SK-N-SH treated with all-trans-retinoic acid at 6 μM for 48 hours (cell line): ENCODE measurements at regions not wholly inside any gene's neighbourhood (a gene's known extent, or its start where the extent isn't known, plus 50 kb on each side); places are given as distances from the start of the nearest gene placed in this dataset.

Experiments
- ATAC-seq: fragments of 200-7000 bp; cut with Tn5 transposase; 3 replicates; pipeline ENCODE4 v1.9.1; 2020; ENCODE audit warnings: mild to moderate bottlenecking, moderate library complexity
- ARNTL ChIP-seq: fragments of 450-650 bp; formaldehyde crosslinking; IDR thresholded peaks from 2 replicates; pipeline ENCODE4 v1.5.0; 2020; ENCODE audit warnings: low read depth, mild to moderate bottlenecking, moderate library complexity, borderline replicate concordance
- CSDC2 ChIP-seq: fragments of 250-450 bp; sonication (Bioruptor Pico); IDR thresholded peaks from 2 replicates; pipeline ENCODE4 v1.5.0; 2020; ENCODE audit warnings: mild to moderate bottlenecking, moderate library complexity
- ESRRG ChIP-seq: fragments of 250-450 bp; sonication (Bioruptor Pico); IDR thresholded peaks from 2 replicates; pipeline ENCODE4 v1.6.1; 2021; ENCODE audit warnings: mild to moderate bottlenecking
- GLIS3 ChIP-seq: fragments of 250-450 bp; sonication (Bioruptor Pico); IDR thresholded peaks from 2 replicates; pipeline ENCODE4 v1.5.0; 2020; ENCODE audit warnings: mild to moderate bottlenecking, moderate library complexity
- ISL1 ChIP-seq: fragments of 250-450 bp; sonication (Bioruptor Pico); IDR thresholded peaks from 2 replicates; pipeline ENCODE4 v2.1.2; 2022; ENCODE audit warnings: mild to moderate bottlenecking, moderate library complexity
- OSR1 ChIP-seq: fragments of 250-450 bp; sonication (Bioruptor Pico); IDR thresholded peaks from 2 replicates; pipeline ENCODE4 v1.8.0; 2022; ENCODE audit warnings: moderate library complexity, mild to moderate bottlenecking, inconsistent platforms
- PPARA ChIP-seq: fragments of 250-450 bp; sonication (Bioruptor Pico); IDR thresholded peaks from 2 replicates; pipeline ENCODE4 v1.5.0; 2020; ENCODE audit warnings: mild to moderate bottlenecking, borderline replicate concordance
- RARB ChIP-seq: fragments of 250-450 bp; sonication (Bioruptor Pico); IDR thresholded peaks from 2 replicates; pipeline ENCODE4 v1.8.0; 2021; ENCODE audit warnings: mild to moderate bottlenecking, moderate library complexity
- SNAI2 ChIP-seq: fragments of 250-450 bp; sonication (Bioruptor Pico); IDR thresholded peaks from 2 replicates; pipeline ENCODE4 v1.5.0; 2020; ENCODE audit warnings: mild to moderate bottlenecking, moderate library complexity
- TCF4 ChIP-seq: fragments of 250-450 bp; sonication (Bioruptor Pico); IDR thresholded peaks from 2 replicates; pipeline ENCODE4 v1.8.0; 2021; ENCODE audit warnings: mild to moderate bottlenecking, moderate library complexity, borderline replicate concordance
- TOX ChIP-seq: fragments of 250-450 bp; sonication (Bioruptor Pico); IDR thresholded peaks from 2 replicates; pipeline ENCODE4 v1.8.0; 2021; ENCODE audit warnings: mild to moderate bottlenecking, moderate library complexity, borderline replicate concordance
- ZC3H10 ChIP-seq: fragments of 250-450 bp; sonication (Bioruptor Pico); IDR thresholded peaks from 2 replicates; pipeline ENCODE4 v1.5.1; 2021; ENCODE audit warnings: mild to moderate bottlenecking, moderate library complexity
- ZFP3 ChIP-seq: fragments of 250-450 bp; sonication (Bioruptor Pico); IDR thresholded peaks from 2 replicates; pipeline ENCODE4 v1.5.0; 2020; ENCODE audit warnings: mild to moderate bottlenecking, moderate library complexity
- ZFP30 ChIP-seq: fragments of 450-650 bp; formaldehyde crosslinking; IDR thresholded peaks from 2 replicates; pipeline ENCODE4 v1.5.0; 2022; ENCODE audit warnings: mild to moderate bottlenecking, moderate library complexity
- ZNF565 ChIP-seq: fragments of 450-650 bp; formaldehyde crosslinking; conservative IDR thresholded peaks from 2 replicates; pipeline ENCODE4 v1.5.0; 2020; ENCODE audit warnings: low read depth, mild to moderate bottlenecking, moderate library complexity
- ZNF70 ChIP-seq: fragments of 450-650 bp; formaldehyde crosslinking; IDR thresholded peaks from 2 replicates; pipeline ENCODE4 v1.5.0; 2020; ENCODE audit warnings: mild to moderate bottlenecking, moderate library complexity
- ZNF8 ChIP-seq: fragments of 450-650 bp; formaldehyde crosslinking; IDR thresholded peaks from 2 replicates; pipeline ENCODE4 v1.5.0; 2020; ENCODE audit warnings: mild to moderate bottlenecking, moderate library complexity
- TF ChIP-seq, protein P1 (sequence below): fragments of 250-450 bp; sonication (Bioruptor Pico); IDR thresholded peaks from 2 replicates; pipeline ENCODE4 v1.5.1; 2020; ENCODE audit warnings: low read depth, mild to moderate bottlenecking, moderate library complexity
- TF ChIP-seq, protein P2 (sequence below): fragments of 250-450 bp; sonication (Bioruptor Pico); IDR thresholded peaks from 2 replicates; pipeline ENCODE4 v1.8.0; 2021; ENCODE audit warnings: low read depth, mild to moderate bottlenecking, moderate library complexity, borderline replicate concordance
- TF ChIP-seq, protein P3 (sequence below): fragments of 250-450 bp; sonication (Bioruptor Pico); IDR thresholded peaks from 2 replicates; pipeline ENCODE4 v1.8.0; 2020; ENCODE audit warnings: mild to moderate bottlenecking, moderate library complexity, borderline replicate concordance
- TF ChIP-seq, protein P4 (sequence below): fragments of 250-450 bp; sonication (Bioruptor Pico); IDR thresholded peaks from 2 replicates; pipeline ENCODE4 v1.5.1; 2021; ENCODE audit warnings: mild to moderate bottlenecking, moderate library complexity

DNA sequence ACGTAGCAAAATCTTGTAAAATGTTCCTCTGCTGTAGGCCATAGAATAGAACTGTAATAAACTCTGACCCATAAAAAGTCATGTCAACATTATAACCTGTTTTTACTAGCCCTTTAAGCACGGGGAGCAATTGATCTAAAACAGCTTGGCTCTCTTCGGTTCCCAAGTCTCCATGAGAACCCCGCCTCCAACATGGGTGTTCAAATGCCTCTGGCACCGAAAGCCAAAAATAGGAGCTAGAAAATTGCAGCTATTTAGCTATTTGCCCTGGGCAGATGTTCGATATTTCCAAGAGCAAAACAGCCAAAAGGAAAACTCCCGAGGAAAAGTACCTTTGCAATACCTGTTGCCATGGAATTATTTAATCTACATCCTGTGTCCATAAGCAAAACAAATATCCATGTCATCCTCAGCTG, 563.1 kb downstream of the EFNB2 start:
- ATAC-seq = no peak
- TF ChIP-seq ESRRG = no peak
- no peak for TF ChIP-seq ZNF8 (CRISPR knock-in tag)
- no peak for TF ChIP-seq TOX
- TF ChIP-seq ISL1 (CRISPR knock-in tag) = no peak
- TF ChIP-seq SNAI2 (CRISPR knock-in tag) = no peak
- no peak for TF ChIP-seq ZNF70 (CRISPR knock-in tag)
- TF ChIP-seq, protein P1, sequence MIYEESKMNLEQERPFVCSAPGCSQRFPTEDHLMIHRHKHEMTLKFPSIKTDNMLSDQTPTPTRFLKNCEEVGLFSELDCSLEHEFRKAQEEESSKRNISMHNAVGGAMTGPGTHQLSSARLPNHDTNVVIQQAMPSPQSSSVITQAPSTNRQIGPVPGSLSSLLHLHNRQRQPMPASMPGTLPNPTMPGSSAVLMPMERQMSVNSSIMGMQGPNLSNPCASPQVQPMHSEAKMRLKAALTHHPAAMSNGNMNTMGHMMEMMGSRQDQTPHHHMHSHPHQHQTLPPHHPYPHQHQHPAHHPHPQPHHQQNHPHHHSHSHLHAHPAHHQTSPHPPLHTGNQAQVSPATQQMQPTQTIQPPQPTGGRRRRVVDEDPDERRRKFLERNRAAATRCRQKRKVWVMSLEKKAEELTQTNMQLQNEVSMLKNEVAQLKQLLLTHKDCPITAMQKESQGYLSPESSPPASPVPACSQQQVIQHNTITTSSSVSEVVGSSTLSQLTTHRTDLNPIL = no peak
- TF ChIP-seq ARNTL (CRISPR knock-in tag) = no peak
- TF ChIP-seq GLIS3 (CRISPR knock-in tag) = no peak
- no peak for TF ChIP-seq ZFP3 (CRISPR knock-in tag)
- TF ChIP-seq, protein P2, sequence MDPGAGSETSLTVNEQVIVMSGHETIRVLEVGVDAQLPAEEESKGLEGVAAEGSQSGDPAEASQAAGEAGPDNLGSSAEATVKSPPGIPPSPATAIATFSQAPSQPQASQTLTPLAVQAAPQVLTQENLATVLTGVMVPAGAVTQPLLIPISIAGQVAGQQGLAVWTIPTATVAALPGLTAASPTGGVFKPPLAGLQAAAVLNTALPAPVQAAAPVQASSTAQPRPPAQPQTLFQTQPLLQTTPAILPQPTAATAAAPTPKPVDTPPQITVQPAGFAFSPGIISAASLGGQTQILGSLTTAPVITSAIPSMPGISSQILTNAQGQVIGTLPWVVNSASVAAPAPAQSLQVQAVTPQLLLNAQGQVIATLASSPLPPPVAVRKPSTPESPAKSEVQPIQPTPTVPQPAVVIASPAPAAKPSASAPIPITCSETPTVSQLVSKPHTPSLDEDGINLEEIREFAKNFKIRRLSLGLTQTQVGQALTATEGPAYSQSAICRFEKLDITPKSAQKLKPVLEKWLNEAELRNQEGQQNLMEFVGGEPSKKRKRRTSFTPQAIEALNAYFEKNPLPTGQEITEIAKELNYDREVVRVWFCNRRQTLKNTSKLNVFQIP (CRISPR knock-in tag) = no peak
- TF ChIP-seq, protein P3, sequence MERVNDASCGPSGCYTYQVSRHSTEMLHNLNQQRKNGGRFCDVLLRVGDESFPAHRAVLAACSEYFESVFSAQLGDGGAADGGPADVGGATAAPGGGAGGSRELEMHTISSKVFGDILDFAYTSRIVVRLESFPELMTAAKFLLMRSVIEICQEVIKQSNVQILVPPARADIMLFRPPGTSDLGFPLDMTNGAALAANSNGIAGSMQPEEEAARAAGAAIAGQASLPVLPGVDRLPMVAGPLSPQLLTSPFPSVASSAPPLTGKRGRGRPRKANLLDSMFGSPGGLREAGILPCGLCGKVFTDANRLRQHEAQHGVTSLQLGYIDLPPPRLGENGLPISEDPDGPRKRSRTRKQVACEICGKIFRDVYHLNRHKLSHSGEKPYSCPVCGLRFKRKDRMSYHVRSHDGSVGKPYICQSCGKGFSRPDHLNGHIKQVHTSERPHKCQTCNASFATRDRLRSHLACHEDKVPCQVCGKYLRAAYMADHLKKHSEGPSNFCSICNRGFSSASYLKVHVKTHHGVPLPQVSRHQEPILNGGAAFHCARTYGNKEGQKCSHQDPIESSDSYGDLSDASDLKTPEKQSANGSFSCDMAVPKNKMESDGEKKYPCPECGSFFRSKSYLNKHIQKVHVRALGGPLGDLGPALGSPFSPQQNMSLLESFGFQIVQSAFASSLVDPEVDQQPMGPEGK = no peak
- TF ChIP-seq, protein P4, sequence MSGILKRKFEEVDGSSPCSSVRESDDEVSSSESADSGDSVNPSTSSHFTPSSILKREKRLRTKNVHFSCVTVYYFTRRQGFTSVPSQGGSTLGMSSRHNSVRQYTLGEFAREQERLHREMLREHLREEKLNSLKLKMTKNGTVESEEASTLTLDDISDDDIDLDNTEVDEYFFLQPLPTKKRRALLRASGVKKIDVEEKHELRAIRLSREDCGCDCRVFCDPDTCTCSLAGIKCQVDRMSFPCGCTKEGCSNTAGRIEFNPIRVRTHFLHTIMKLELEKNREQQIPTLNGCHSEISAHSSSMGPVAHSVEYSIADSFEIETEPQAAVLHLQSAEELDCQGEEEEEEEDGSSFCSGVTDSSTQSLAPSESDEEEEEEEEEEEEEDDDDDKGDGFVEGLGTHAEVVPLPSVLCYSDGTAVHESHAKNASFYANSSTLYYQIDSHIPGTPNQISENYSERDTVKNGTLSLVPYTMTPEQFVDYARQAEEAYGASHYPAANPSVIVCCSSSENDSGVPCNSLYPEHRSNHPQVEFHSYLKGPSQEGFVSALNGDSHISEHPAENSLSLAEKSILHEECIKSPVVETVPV = no peak
- no peak for TF ChIP-seq OSR1
- TF ChIP-seq ZFP30 (CRISPR knock-in tag) = no peak
- TF ChIP-seq TCF4 = no peak

DNA sequence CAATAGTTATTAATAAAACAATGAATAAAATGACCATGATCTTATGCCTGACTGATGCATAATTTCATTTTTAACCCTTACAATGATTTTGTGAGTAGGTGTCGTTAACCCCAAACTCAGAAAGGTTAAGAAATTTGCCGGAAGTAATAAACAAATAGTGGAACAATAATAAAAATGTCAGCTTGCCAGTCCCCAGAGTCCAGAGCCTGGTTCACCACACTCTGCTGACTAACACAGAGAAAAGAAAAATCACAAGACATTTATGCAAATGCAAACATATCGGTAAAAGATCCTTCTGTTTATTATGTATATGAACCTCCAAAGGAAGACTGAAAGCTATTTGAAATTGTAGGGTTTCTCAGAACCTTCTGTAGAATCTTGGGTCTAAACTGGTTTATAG, 563.7 kb downstream of the EFNB2 start:
- no peak for TF ChIP-seq OSR1
- no peak for TF ChIP-seq CSDC2
- no peak for TF ChIP-seq PPARA
- TF ChIP-seq TCF4 = no peak
- TF ChIP-seq, protein P4 = no peak
- TF ChIP-seq ESRRG = no peak
- no peak for TF ChIP-seq ZNF565
- TF ChIP-seq, protein P2 (CRISPR knock-in tag) = no peak
- TF ChIP-seq SNAI2 (CRISPR knock-in tag) = no peak
- no peak for TF ChIP-seq GLIS3 (CRISPR knock-in tag)
- TF ChIP-seq ZNF8 (CRISPR knock-in tag) = no peak
- no peak for TF ChIP-seq ZC3H10 (CRISPR knock-in tag)
- no peak for TF ChIP-seq TOX
- TF ChIP-seq, protein P3 = no peak
- TF ChIP-seq ZNF70 (CRISPR knock-in tag) = no peak
- no peak for TF ChIP-seq ISL1 (CRISPR knock-in tag)
- TF ChIP-seq RARB = no peak
- ATAC-seq = no peak
